ENCODE measurements at regions not wholly inside any gene's neighbourhood (a gene's known extent, or its start where the extent isn't known, plus 50 kb on each side); places are given as distances from the start of the nearest gene placed in this dataset.
"Not testable (repeated sequence)": the region's sequence is repeated elsewhere in the genome, so short reads cannot be mapped to it uniquely, and the experiment has no call there.

DNA sequence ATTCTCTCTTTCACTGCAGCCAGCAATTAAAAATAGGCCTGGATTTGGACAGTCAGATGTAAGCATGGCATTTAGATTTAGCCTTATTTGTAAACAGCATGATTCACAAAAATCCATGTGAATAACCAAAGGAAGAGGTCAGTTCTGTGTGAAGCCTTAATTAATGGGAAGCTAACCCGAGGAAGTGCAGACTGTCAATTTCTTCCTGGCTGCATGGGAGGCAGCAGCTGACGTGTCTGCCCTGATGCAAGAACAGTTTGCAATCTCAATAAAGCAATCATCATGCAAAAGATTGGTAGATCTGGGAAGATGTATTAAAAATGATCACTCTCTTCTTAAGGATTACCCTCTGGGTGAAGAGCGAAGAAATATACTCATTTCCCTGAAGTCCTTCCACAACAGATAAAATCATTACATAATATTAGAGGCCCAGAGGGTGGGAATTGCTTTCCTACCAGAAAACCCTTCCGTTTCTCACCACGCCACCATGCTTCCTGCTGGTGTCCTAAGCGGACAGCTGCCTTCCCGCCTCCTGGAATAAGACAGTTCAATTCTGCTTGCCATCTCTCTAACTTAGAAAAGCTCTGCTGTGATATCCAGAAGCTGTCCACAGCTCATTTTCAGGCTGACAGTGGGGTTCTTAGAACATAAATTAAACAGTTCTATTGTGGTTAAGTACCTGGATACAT lies 526.7 kb upstream of the NRP1 start:
- DNase-seq (ENCODE audit: low read depth) = no peak

DNA sequence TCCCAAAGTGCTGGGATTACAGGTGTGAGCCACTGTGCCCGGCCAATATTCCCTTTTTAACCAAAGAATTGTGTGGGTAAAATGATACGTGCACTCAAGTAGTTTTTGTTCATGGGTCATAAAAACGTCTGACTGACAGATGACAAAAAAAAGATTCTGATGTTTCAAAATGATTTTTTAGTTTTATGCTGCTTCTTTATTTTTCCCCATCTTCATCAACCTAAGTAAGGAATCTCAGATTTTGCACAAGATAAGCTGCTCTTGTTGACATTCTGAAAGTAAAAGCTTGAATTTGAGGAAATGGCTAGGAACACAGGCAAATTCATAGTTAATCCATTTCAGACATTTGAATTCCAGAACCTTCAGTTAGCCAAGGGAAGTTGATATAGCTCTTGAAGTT lies 526.1 kb upstream of the NRP1 start:
- DNase-seq (ENCODE audit: low read depth) = no peak

DNA sequence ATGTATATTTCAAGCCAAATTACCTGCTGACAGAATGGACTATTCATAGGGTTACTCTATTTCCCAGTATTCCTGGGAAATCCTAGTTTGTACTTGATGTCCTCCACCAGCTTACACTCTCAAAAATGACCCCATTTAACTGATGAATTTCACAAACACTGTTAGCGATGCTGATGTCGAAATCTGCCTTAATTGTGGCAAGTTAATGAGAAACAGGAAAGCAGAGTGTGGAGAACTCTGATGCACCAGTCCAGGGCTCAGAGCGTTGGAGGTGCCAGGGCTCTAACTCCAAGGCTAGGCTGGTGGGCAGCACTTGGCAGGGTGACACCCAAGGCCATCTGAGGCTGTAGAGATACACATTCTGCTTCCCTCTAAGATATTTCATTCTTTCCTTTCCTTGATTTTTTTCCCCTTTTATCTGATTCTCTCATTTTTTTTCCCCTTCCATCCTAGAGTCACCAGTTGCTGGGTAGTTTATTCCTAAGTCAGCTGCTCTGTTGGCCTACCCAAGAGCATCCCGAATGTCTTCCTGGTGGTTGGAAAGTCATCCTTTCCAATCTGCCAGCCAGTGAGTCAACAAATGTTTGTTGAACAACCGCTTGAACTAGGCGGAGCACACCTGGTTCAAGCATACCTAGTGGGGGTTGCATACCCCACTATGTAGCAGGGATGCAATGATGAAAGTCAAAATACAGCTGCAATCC lies 525.0 kb upstream of the NRP1 start:
- no peak for DNase-seq (ENCODE audit: low read depth)

DNA sequence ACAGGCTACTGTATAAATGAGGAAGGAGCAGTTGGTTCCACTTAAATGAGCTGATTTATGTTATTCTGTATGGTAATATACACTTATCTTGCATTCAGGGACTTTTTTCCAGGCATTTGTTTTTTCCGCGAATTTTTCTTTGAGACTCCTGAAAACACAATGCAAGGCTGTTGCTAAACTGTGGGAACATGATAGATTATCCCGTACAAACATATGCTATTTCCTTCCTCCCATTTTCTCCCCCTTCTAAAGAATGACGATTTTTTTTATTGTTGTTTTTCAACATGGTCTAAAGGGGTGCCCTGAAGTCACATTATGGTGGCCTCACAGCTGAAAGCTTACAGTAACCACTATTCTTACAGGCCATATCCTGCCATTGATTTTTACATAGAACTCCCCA lies 523.9 kb upstream of the NRP1 start:
- no peak for DNase-seq (ENCODE audit: low read depth)

DNA sequence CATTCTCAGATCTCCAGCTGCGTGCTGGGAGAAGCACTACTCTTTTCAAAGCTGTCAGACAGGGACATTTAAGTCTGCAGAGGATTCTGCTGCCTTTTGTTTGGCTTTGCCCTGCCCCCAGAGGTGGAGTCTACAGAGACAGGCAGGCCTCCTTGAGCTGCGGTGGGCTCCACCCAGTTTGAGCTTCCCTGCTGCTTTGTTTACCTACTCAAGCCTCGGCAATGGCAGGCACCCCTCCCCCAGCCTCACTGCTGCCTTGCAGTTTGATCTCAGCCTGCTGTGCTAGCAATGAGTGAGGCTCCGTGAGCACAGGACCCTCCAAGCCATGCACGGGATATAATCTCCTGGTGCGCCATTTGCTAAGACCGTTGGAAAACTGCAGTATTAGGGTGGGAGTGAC lies 518.8 kb upstream of the NRP1 start:
- DNase-seq (ENCODE audit: low read depth) = not testable (repeated sequence)

DNA sequence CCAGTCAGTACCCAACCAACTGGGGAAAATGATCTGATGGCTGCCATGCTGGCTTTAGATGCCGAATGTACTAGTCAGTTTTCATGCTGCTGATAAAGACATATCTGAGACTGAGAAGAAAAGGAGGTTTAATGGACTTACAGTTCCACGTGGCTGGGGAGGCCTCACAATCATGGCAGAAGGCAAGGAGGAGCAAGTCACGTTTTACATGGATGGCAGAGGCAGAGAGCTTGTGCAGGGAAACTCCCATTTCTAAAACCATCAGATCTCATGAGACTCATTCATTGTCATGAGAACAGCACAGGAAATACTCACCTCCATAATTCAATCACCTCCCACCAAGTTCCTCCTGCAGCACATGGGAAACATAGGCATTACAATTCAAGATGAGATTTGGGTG lies 508.9 kb upstream of the NRP1 start:
- DNase-seq (ENCODE audit: low read depth) = no peak

DNA sequence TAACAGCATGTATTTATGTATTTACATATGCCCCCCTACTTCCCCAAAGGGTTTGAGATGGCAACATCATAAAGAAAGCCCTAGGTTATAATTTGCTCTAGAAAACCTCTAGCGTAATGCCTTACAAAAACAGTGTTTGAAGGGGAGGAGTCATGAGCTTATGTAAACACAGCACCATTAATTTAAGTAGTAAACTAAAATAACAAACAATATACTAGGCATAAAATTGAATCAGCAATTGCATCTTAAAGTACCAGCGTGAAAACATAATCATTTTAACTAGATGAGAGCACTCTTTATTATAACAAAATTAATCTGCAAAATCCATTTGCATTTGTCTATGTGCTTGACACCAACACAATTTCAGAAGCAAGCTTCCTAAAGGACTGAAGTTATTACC lies 507.2 kb upstream of the NRP1 start:
- DNase-seq (ENCODE audit: low read depth) = no peak

DNA sequence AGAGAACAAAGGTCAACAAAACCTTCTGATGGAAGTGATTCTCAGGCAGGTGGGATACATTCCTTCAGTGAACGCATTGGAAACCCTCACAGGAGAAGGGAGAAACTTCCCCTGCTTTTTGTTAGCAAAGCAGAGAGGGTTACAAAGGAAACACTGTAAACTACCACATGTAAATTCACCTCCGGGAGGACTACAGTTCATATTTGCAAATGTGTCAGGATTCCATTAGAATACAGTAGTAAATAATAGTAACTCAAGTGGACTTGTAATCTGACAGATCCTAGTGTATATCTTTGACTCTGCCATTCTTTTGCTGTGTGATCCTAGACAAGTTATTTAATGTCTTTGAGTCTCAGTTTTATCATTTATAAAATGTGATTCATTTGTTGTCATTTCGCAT lies 504.3 kb upstream of the NRP1 start:
- no peak for DNase-seq (ENCODE audit: low read depth)

DNA sequence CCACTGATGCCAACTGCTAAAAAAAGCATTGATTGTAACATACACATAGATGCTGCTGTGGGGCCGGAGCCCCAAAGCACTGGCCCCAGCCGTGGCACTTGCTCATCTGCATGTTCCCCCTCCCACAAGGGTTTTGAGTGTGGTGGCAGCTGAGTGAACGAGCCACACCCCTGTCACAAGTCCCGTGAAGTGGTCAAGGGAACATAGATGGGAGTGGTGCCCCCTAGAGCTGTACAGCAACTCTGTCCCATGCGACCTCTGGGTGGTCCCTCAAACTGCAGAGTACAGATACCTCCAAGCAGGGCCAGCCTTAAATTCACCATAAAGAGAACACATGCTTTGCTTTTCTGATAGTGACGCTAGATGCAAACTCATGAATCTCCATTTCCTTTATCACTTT lies 503.3 kb upstream of the NRP1 start:
- no peak for DNase-seq (ENCODE audit: low read depth)

DNA sequence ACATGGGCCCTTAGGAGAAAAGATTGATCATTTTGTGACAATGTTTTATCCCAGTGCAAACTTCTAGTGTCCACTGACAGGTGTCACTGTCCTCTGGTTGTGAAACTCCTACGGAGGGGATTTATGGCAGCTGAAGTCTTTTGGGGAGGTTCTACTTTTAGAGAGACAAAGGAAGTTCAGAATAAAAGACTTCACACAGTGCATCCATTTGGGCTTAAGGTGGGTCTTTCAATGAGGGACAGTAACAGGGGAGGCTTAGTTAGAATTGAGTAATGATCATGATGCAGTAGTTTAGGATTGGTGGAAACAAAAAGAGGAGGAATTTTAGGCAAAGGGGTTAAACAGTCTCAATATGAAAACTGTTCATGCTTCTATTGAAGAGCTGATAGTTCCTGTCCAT lies 501.1 kb upstream of the NRP1 start:
- no peak for DNase-seq (ENCODE audit: low read depth)

DNA sequence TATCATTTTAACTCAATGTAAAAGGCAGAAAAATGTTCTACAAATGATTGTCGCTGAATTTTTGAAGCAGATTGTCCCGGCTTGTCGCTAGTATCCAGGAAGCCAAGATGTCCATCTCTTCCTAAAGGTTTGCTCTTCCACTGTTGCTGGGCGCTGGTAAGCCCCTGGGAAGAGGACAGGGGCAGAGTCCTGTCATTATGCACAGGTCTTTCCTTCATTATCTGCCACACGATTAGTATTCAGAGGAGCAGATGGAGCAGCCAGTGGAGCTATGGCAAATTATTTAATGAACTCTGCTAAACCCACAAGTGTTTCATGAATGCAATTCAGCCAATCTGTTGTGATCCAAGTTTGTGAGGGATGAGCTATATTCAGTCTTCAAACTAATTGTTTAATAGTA lies 499.1 kb upstream of the NRP1 start:
- DNase-seq (ENCODE audit: low read depth) = no peak

DNA sequence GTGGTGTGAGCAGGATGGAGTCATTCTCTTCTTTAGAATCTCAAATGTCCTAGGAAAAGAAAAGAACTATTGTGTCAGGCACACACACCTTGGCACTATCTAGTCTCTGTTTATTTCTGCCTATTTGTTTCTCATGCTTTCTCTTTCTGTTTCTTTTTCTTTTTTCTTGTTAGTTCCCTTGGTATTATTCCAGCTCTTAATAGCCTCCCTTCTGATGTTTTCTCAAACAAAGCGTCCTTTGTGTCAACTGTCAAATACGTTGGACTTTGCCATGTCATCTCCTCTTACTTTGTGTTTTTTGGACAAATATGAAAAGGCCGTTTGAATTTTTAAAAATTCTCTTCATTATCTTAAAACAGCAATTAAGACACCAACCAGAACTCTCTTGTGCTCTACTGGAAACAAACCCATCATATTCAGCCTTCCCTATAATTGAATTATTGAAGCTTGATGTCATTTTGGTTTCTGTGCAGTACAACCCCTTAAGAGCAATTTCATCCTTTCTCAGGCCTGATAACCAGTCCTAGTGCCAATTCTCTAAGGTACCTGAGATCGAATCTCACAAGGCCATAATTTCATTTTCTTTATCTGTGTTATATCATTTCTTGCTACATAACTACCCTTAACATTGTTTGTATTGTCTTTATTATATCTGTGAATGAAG lies 497.8 kb upstream of the NRP1 start:
- no peak for DNase-seq (ENCODE audit: low read depth)

DNA sequence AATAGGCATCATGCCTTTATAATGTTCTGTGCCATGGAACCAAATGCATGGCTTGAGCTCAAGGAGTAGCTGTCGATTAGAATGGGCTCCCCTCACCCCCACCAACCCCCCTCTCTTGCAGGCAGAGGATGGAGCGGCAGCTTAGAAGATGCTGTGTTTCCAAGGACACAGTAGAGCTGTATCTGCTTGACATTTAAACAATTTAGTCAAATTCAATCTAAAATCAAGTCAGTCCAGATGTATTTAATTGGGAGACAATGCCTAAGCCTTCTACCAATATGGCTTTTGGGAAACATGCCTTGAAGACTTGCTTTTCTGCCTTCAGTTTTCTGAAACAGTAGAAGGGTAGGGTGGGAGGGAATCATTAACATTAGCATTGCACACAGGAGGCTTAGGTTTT lies 497.1 kb upstream of the NRP1 start:
- DNase-seq (ENCODE audit: low read depth) = no peak

DNA sequence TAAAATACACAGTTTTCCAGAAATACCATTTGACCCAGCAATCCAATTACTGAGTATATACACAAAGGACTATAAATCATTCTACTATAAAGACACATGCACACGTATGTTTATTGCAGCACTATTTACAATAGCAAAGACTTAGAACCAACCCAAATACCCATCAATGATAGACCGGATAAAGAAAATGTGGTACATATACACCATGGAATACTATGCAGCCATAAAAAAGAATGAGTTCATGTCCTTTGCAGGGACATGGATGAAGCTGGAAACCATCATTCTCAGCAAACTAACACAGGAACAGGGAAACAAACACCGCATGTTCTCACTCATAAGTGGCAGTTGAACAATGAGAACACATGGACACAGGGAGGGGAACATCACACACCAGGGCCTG lies 495.4 kb upstream of the NRP1 start:
- not testable (repeated sequence) for DNase-seq (ENCODE audit: low read depth)

DNA sequence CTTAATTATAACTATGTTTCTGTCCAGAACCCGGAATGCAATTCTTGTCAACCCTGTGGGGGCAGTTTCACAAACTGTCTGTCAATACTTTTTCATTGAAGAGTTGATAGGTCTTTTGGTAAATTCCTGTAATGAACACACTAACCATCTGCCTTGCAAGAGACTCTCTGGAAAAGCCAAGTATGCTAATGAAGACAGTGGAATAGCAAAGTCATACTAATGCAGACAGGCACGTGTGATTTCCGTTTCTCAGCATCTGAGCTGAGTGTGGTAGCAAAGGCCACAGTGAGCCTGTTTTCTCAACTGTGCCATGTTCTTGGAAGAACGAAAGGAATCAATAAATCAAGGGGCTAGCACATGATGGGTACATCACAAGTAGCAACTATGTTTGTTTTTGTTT lies 494.1 kb upstream of the NRP1 start:
- no peak for DNase-seq (ENCODE audit: low read depth)

DNA sequence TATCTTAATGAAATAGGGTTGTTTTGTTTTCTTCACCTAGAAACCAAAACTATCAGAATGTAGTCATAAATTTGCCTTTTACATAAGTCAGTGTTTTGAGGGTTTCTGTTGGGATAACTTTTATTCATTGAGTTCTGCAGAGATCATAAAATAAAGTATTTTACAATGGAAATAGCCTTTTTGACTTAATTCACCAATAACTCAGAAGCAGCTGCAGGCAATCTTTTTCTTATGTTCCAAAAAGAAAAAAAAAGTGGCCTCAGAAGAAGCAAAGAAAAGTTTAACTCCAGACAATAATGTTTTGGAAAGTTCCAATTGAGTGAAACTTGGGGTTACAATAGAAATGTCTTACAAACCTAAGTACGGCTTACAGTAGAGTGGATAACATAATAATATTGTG lies 491.7 kb upstream of the NRP1 start:
- DNase-seq (ENCODE audit: low read depth) = no peak

DNA sequence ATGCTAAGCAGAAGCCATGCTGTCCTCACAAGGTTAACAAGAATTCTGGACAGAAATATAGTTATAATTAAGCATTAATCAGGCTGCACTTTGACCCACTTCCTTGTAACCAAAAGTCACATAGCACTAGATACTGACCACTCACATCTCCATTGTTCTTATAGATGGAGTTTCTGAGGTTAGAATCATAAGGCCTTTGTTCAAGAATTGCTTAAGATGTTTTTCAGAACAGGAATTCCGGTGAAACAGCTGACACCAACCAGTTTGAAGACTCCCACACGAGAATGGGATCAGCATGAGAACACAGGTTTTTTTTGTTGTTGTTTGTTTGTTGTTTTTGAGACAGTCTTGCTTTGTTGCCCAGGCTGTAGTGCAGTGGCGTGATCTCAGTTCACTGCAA lies 488.3 kb upstream of the NRP1 start:
- no peak for DNase-seq (ENCODE audit: low read depth)

DNA sequence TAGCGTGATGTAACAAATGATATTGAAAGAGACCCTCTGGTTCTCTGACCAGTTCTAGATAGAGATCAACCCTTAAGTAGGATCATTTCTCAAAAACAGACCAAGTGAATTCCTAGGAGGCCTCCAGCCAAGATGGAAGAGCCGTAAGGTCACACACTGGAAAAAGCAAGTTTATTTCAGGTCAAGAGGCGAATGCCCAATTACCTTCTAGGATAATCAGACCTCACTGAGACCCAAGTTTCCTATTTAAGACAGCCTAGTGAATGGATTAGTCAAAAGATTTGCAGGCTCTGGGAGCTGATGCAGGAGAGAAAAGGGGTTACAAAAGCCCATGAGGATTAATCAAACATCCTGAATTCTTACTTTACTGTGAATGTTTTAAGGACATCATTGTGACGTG lies 486.1 kb upstream of the NRP1 start:
- DNase-seq (ENCODE audit: low read depth) = no peak

DNA sequence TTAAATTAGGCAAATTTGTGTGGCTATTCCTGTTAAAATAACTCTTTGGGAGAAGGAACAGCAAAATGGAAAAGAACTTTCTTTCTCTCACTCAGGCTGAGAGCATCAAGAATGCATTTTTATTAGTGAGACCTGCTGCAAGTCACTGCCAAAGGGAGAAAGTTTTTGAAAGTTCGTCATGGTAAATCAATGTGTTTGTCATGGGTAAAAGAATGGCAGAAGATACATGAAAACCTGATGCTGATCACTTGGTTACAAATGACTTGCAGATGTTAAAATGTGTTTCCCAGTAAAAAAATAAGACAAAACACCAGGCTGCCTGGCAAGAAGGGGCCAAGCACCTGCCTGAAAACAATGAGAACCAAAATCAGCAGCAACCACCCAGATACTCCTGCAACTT lies 484.7 kb upstream of the NRP1 start:
- no peak for DNase-seq (ENCODE audit: low read depth)

DNA sequence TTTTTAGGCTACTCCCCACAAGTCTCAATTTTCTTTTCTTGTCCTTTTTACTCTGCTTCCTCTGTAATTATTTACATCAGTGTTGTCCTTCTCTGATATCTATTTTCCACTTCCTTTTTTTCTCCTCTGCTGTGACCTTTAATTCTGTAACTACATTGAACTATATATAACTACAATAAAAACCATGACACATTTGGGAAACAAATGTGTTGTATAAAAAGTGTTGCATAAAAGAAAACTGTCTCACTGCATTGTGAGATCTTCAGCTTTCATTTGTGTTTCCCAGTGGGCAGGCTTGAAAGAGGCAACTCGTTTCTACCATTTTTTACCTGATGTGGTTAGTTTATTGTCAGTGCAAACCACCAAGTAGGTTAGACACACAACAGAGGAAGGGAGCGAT lies 483.9 kb upstream of the NRP1 start:
- no peak for DNase-seq (ENCODE audit: low read depth)

DNA sequence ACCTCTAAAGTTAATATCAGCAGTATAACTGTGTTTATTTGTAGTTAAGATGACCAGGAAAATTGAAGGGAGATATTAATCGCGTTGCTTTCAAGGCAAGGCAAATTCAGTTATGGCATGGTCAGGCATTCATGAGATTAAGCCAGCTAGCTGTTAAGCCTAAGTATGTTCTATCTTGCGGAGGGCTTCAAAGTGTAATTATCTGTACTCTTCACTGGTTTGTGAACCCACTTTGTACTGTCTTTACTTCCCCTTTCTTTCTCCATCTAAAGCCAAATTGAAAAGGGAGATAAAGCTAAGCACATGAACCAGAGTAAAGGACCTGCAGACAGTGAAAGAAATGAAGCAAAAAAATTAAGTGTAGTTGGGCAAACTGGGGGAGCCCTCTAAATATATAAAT lies 483.1 kb upstream of the NRP1 start:
- DNase-seq (ENCODE audit: low read depth) = no peak

DNA sequence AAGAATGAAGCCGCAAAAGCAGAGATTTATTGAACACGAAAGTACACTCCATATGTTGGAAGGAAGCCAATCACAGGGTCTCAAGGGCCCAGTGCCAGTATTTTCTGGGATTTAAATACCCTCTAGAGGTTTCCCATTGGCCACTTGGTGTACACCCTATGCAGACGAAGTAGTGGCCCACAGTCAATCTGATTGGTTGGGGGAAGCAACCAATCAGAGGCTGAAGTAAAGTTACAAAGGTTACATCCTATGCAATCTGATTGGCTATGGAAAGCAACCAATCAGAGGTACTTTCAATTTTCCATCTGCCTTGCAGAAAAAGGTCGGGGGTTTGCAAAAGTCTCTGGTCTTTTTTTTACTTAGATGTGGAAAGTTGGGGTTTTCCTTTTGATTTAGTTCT lies 481.3 kb upstream of the NRP1 start:
- no peak for DNase-seq (ENCODE audit: low read depth)

DNA sequence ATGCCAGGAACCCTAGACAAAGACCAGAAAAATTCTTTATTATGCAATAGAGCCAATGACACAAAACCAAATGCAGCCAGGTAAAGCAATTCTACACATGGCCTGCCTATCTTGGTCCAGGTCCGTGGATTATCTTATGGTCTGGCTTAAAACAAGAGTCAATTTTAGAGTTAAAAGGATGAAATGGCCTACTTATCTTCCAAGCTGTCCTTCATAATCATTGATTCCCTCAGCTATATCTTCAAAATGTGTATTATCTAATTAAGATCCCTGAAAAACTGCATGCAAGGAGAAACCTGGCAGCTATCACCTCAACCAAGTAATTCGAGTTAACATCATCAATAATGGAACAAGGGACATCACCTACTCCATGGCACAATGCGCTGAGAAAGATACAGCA lies 479.4 kb upstream of the NRP1 start:
- DNase-seq (ENCODE audit: low read depth) = no peak

DNA sequence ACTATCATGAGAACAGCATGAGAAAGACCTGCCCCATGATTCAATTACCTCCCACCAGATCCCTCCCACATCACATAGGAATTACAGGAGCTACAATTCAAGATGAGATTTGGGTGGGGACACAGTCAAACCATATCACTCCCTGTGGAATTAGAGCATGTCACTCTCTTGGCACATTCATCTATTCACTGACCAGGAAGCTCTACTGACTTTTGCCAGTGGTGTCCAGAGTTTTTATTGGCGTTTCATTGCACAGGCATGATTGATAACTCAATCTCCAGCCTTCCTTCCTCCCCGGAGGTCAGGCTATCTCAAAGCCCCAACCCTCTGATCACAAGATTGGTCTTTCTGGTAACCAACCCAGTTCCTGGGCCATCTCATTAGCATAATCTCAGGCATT lies 478.9 kb upstream of the NRP1 start:
- DNase-seq (ENCODE audit: low read depth) = no peak
